Neural progenitor cell (in vitro differentiated cells): ENCODE measurements at regions not wholly inside any gene's neighbourhood (a gene's known extent, or its start where the extent isn't known, plus 50 kb on each side); places are given as distances from the start of the nearest gene placed in this dataset.

Experiments used
- EZH2 ChIP-seq: fragments of 200-600 bp; sonication (generic); IDR thresholded peaks from 2 replicates; pipeline ENCODE4 v1.6.1; 2017; ENCODE audit warnings: antibody characterized with exemption, mild to moderate bottlenecking, moderate library complexity
- EZH2phosphoT487 ChIP-seq: fragments of 200-600 bp; sonication (generic); IDR thresholded peaks from 2 replicates; pipeline ENCODE4 v1.6.1; 2017; ENCODE audit warnings: antibody characterized with exemption
- TF ChIP-seq, protein P1 (sequence below): fragments of 200-600 bp; sonication (generic); IDR thresholded peaks from 2 replicates; pipeline ENCODE4 v1.5.1; 2017; ENCODE audit warnings: antibody characterized with exemption, mild to moderate bottlenecking

GRCh38 chr10:131444862-131445461 is 133.4 kb upstream of the TCERG1L start:
- TF ChIP-seq EZH2 (no peak), EZH2phosphoT487 (no peak)
- TF ChIP-seq, protein P1, sequence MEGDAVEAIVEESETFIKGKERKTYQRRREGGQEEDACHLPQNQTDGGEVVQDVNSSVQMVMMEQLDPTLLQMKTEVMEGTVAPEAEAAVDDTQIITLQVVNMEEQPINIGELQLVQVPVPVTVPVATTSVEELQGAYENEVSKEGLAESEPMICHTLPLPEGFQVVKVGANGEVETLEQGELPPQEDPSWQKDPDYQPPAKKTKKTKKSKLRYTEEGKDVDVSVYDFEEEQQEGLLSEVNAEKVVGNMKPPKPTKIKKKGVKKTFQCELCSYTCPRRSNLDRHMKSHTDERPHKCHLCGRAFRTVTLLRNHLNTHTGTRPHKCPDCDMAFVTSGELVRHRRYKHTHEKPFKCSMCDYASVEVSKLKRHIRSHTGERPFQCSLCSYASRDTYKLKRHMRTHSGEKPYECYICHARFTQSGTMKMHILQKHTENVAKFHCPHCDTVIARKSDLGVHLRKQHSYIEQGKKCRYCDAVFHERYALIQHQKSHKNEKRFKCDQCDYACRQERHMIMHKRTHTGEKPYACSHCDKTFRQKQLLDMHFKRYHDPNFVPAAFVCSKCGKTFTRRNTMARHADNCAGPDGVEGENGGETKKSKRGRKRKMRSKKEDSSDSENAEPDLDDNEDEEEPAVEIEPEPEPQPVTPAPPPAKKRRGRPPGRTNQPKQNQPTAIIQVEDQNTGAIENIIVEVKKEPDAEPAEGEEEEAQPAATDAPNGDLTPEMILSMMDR: no peak
